IgD-negative memory B cell (primary cell): ENCODE measurements at regions not wholly inside any gene's neighbourhood (a gene's known extent, or its start where the extent isn't known, plus 50 kb on each side); places are given as distances from the start of the nearest gene placed in this dataset.

Experiments used
- H3K27ac Mint-ChIP-seq, 3 donors: one replicate each; pipeline ENCODE4 v1.8.0; 2020 to 2022; ENCODE audit warnings: mild to moderate bottlenecking in 3 of 3, mixed read lengths in 3 of 3, moderate library complexity in 1 of 3
- H3K27me3 Mint-ChIP-seq: one replicate; pipeline ENCODE4 v1.8.0; 2021; ENCODE audit warnings: mixed read lengths
- H3K36me3 Mint-ChIP-seq: one replicate; pipeline ENCODE4 v1.8.0; 2020; ENCODE audit warnings: mild to moderate bottlenecking, mixed read lengths
- H3K4me1 Mint-ChIP-seq, 3 donors: one replicate each; pipeline ENCODE4 v1.8.0; 2020 to 2022; ENCODE audit warnings: mixed read lengths in 3 of 3, mild to moderate bottlenecking in 1 of 3
- H3K4me3 Mint-ChIP-seq, 4 donors: one replicate each; pipeline ENCODE4 v1.8.0; 2020 to 2022; ENCODE audit warnings: mild to moderate bottlenecking in 4 of 4, mixed read lengths in 4 of 4, moderate library complexity in 3 of 4
- H3K9me3 Mint-ChIP-seq, 3 donors: one replicate each; pipeline ENCODE4 v1.8.0; 2020 to 2021; ENCODE audit warnings: mixed read lengths in 3 of 3, mild to moderate bottlenecking in 1 of 3

DNA sequence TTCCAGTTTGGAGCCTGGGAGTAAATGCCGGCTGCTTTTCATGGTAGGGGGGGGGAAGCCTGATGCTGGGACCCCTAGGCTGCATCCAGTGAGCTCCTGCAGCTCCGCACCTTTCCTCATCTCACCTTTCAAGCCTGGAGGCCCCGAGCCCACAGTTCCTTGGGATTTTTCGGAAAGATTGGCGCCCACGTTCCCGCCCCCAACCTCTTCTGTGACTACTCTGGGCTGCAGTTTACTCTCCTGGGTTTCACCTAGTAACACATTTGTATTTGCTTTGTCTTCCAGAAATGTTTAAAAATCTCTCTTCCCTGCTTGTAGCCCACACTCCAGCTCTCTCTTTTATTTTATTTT, 51.9 kb upstream of the SPATA13 start:
- peaks cover 0 to 5% (median 0%) of the 10 kb centered on the region in 3 donors for H3K4me1 Mint-ChIP-seq
- no peaks in the 10 kb centered on the region for H3K36me3 Mint-ChIP-seq
- no peak overlapping the region for H3K27ac Mint-ChIP-seq
- H3K9me3 Mint-ChIP-seq = peaks cover 0 to 6% (median 0%) of the 10 kb centered on the region in 3 donors
- H3K27me3 Mint-ChIP-seq = peaks cover 4% of the 10 kb centered on the region
- no peak overlapping the region for H3K4me3 Mint-ChIP-seq

DNA sequence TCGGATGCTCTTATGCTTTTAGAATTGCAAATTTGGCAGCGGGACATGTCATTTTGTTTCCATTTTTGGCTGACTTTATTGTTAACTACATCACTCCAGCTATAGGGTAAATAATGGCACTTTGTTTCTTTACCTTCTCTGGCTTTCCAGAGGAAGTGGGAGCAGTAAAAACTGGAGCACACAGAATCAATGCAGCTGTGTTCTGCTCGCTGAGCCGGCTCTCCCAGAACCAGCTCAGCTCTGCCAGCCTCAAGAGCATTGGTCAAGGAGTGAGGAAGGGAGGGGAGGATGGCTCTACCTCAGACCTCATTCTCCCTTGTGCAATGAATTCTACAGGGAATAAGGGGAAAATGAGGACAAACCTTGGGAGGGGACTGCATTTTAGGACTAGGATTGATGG, 50.5 kb upstream of the SPATA13 start:
- peaks cover 0 to 4% (median 0%) of the 10 kb centered on the region in 3 donors for H3K9me3 Mint-ChIP-seq
- no peak overlapping the region for H3K4me3 Mint-ChIP-seq
- no peaks in the 10 kb centered on the region for H3K36me3 Mint-ChIP-seq
- H3K27me3 Mint-ChIP-seq = peaks cover 4% of the 10 kb centered on the region
- no peak overlapping the region for H3K27ac Mint-ChIP-seq
- H3K4me1 Mint-ChIP-seq = peaks cover 0 to 1% (median 0%) of the 10 kb centered on the region in 3 donors
